ENCODE measurements at regions not wholly inside any gene's neighbourhood (a gene's known extent, or its start where the extent isn't known, plus 50 kb on each side); places are given as distances from the start of the nearest gene placed in this dataset.

DNA sequence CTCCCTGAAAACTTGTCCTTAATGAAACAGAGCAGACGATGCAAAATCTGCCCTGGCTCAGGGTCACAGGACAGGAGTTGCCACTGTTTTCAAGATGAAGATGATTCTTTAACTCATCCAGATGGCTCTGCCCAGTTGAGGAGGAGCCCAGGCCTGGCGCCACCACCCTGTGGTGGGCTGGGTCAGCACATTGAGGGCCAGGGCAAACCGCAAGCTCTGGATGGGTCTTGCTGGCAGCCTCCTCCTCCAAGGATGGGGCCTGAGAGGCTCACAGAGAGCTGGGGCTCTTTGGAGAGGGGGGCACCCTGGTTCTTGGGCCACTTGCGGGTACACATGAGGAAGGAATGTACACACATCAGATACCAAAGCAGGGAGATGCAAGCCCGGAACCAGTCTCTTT lies 158.2 kb downstream of the NUAK1 start:
- H3K36me3 ChIP-seq (ENCODE audit: control insufficient read depth in 1 of 2, insufficient read depth in 2 of 2, low read length in 2 of 2) = no peaks in the 10 kb centered on the region
- BruUV-seq (replicated peaks) = no TSS peak
- no peak overlapping the region for H2AFZ ChIP-seq (ENCODE audit: low read depth, low read length, poor library complexity, severe bottlenecking)
- ChIA-PET CTCF (no interaction called here), POLR2A (no interaction called here), RAD21 (ENCODE audit: low non-redundant PET in 1 of 2, low total read pairs in 2 of 2, uncharacterized antibody in 2 of 2, unreplicated experiment in 2 of 2) (no interaction called here)
- DNase-seq (ENCODE audit: low read depth, low spot score) = no peak
- H3K4me3 ChIP-seq (replicated peaks in 1 of 2; ENCODE audit: low read depth in 1 of 2, low read length in 2 of 2) = no peak overlapping the region
- no peaks in the 10 kb centered on the region for H3K9me3 ChIP-seq (ENCODE audit: control insufficient read depth in 1 of 2, insufficient read depth in 1 of 2, low read depth in 1 of 2, low read length in 2 of 2)
- no peak overlapping the region for H3K27ac ChIP-seq (ENCODE audit: low read depth, low read length)
- TF ChIP-seq TCF7L2 (IDR thresholded peaks at IDR 0.05; ENCODE audit: borderline replicate concordance, extremely low read depth, insufficient read depth, insufficient read length) = no peak
- H3K4me2 ChIP-seq (ENCODE audit: low read length) = no peak overlapping the region
- no peak for ATAC-seq
- intact Hi-C loops (cut with micrococcal nuclease) = no loop called here
- H3K9me2 ChIP-seq (ENCODE audit: insufficient read depth) = no peaks in the 10 kb centered on the region
- H3K27me3 ChIP-seq (ENCODE audit: insufficient read depth, low read length) = 0 out of 2 replicates have a peak, but pooled peaks cover 12% of the 10 kb centered on the region
- no peak overlapping the region for H3K9ac ChIP-seq (ENCODE audit: low read length)
- H3K79me2 ChIP-seq (ENCODE audit: insufficient read depth, low read length) = no peaks in the 10 kb centered on the region
- H4K20me1 ChIP-seq (ENCODE audit: insufficient read depth) = no peaks in the 10 kb centered on the region
- H3K4me1 ChIP-seq (ENCODE audit: control insufficient read depth in 1 of 2, insufficient read depth in 2 of 2, low read length in 2 of 2) = no peaks in the 10 kb centered on the region

DNA sequence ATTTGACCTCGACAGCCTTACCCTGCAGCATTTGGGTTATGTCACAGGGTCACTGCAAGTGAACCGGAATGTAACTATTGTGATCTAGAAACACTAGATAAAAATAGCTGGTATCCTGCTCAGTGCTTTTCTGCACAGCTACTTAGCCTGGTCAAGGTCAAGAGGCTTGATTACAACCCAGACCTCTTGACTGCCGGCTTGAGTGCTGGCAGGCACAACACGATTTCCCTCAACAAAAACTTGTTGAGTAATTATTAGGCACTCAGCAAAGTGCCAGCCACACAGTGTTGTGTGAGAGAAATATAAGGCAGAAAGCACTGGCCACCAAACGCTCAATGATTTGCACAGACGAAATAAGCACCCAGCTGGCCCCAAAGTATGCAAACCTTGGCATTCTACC lies 156.7 kb downstream of the NUAK1 start:
- POLR2A ChIA-PET = no interaction called here
- Histone ChIP-seq H4K20me1 (ENCODE audit: insufficient read depth) (no peaks in the 10 kb centered on the region), H3K9me3 (ENCODE audit: control insufficient read depth in 1 of 2, insufficient read depth in 1 of 2, low read depth in 1 of 2, low read length in 2 of 2) (no peaks in the 10 kb centered on the region), H3K27ac (ENCODE audit: low read depth, low read length) (no peak overlapping the region), H3K9ac (ENCODE audit: low read length) (no peak overlapping the region), H3K4me2 (ENCODE audit: low read length) (no peak overlapping the region), H3K9me2 (ENCODE audit: insufficient read depth) (no peaks in the 10 kb centered on the region), H3K4me3 (replicated peaks in 1 of 2; ENCODE audit: low read depth in 1 of 2, low read length in 2 of 2) (no peak overlapping the region), H2AFZ (ENCODE audit: low read depth, low read length, poor library complexity, severe bottlenecking) (no peak overlapping the region), H3K27me3 (ENCODE audit: insufficient read depth, low read length) (0 out of 2 replicates have a peak, but pooled peaks cover 12% of the 10 kb centered on the region), H3K79me2 (ENCODE audit: insufficient read depth, low read length) (no peaks in the 10 kb centered on the region), H3K4me1 (ENCODE audit: control insufficient read depth in 1 of 2, insufficient read depth in 2 of 2, low read length in 2 of 2) (no peaks in the 10 kb centered on the region), H3K36me3 (ENCODE audit: control insufficient read depth in 1 of 2, insufficient read depth in 2 of 2, low read length in 2 of 2) (no peaks in the 10 kb centered on the region)
- BruUV-seq (replicated peaks) = no TSS peak
- intact Hi-C loops (cut with micrococcal nuclease) = no loop called here
- TF ChIP-seq ATF3 (IDR thresholded peaks at IDR 0.05) = no peak
- TF ChIP-seq TCF7L2 (IDR thresholded peaks at IDR 0.05; ENCODE audit: borderline replicate concordance, extremely low read depth, insufficient read depth, insufficient read length) = no peak
- TF ChIP-seq JUND (IDR thresholded peaks at IDR 0.05) = no peak
- TF ChIP-seq, protein P1, sequence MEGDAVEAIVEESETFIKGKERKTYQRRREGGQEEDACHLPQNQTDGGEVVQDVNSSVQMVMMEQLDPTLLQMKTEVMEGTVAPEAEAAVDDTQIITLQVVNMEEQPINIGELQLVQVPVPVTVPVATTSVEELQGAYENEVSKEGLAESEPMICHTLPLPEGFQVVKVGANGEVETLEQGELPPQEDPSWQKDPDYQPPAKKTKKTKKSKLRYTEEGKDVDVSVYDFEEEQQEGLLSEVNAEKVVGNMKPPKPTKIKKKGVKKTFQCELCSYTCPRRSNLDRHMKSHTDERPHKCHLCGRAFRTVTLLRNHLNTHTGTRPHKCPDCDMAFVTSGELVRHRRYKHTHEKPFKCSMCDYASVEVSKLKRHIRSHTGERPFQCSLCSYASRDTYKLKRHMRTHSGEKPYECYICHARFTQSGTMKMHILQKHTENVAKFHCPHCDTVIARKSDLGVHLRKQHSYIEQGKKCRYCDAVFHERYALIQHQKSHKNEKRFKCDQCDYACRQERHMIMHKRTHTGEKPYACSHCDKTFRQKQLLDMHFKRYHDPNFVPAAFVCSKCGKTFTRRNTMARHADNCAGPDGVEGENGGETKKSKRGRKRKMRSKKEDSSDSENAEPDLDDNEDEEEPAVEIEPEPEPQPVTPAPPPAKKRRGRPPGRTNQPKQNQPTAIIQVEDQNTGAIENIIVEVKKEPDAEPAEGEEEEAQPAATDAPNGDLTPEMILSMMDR (IDR thresholded peaks at IDR 0.05 in 2 of 3, conservative IDR thresholded peaks at IDR 0.05 in 1 of 3; ENCODE audit: borderline replicate concordance in 1 of 3, insufficient read depth in 1 of 3, low read depth in 2 of 3, low read length in 2 of 3) = no peak
- DNase-seq (ENCODE audit: low read depth, low spot score) (no peak), ATAC-seq (no peak)
- RAD21 ChIA-PET (ENCODE audit: low non-redundant PET in 1 of 2, low total read pairs in 2 of 2, uncharacterized antibody in 2 of 2, unreplicated experiment in 2 of 2) = no interaction called here
- CTCF ChIA-PET = no interaction called here
